ENCODE measurements at regions not wholly inside any gene's neighbourhood (a gene's known extent, or its start where the extent isn't known, plus 50 kb on each side); places are given as distances from the start of the nearest gene placed in this dataset.
"Not testable (repeated sequence)": the region's sequence is repeated elsewhere in the genome, so short reads cannot be mapped to it uniquely, and the experiment has no call there.

DNA sequence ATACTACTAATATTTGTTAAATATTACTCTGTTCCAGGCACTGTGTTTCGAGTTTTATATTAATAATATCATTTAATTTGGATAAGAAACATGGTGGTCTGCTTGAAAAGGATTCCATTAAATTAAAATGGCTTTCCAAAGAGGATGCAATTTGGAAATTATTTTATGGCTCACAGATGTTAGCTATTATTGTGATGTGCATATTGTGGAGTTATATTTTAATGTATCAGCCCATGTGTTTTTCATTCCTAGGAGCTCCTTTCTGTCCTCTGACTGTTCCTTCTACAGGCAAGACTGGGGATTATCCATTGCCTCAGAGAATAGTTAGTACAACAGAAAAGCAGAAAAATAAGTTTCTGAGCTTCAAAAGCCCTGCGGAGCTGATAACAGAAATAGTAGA lies 376.7 kb upstream of the PDZRN3 start:
- CTCF ChIA-PET, result no interaction called here
- H3K27ac Mint-ChIP-seq, result no peak overlapping the region
- POLR2A ChIA-PET, result no interaction called here
- DNase-seq (no peak), ATAC-seq (no peak)
- no peaks in the 10 kb centered on the region for H3K27me3 Mint-ChIP-seq (ENCODE audit: low read depth)
- H3K9me3 Mint-ChIP-seq (ENCODE audit: insufficient read depth), result no peaks in the 10 kb centered on the region
- H3K4me1 Mint-ChIP-seq (ENCODE audit: low read depth), result no peaks in the 10 kb centered on the region
- no peaks in the 10 kb centered on the region for H3K36me3 Mint-ChIP-seq (ENCODE audit: low read depth)
- no peak overlapping the region for H3K4me3 Mint-ChIP-seq

DNA sequence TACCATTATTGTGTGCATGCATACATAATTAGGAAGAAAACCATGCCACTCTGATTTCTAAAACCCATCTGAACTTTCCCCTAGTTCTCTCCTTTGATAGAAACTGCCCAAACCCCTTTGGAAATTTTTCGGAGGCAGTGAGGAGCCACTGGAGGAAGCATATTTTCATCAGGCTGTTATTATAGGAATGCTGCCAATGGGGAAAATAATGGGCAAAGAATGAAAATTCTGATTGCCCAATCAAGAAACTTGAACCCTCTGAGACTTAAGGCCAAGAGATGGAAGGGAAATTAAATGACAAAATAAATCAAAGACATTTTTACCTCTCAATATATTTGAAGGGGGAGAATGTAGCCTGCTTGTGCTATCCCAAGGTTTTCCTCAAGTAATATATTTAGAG lies 376.0 kb upstream of the PDZRN3 start:
- Mint-ChIP-seq H3K4me1 (ENCODE audit: low read depth) (no peaks in the 10 kb centered on the region), H3K9me3 (ENCODE audit: insufficient read depth) (no peaks in the 10 kb centered on the region), H3K27me3 (ENCODE audit: low read depth) (no peaks in the 10 kb centered on the region), H3K27ac (no peak overlapping the region), H3K4me3 (no peak overlapping the region), H3K36me3 (ENCODE audit: low read depth) (no peaks in the 10 kb centered on the region)
- DNase-seq, result no peak
- ChIA-PET POLR2A (no interaction called here), CTCF (no interaction called here)
- ATAC-seq, result no peak

DNA sequence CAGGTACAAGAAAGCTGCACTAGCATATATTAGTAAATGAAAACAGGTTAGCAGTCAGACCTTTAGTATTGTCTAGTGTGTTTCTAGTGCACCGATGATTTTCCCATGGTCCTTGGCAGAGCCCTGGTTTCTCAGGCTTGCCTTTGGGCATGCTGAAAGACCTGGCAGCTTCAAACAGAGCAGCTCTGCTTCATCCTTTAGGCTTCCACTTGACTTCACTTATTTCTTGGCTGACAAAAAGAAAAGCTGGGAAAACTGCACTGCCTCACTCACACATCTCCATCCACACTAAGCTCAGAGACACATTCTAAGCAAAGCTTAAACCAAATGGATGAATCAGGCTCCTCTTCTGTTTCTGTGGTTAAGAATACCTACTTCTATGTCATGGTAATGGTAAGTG lies 374.8 kb upstream of the PDZRN3 start:
- ATAC-seq (no peak), DNase-seq (no peak)
- Mint-ChIP-seq H3K9me3 (ENCODE audit: insufficient read depth) (no peaks in the 10 kb centered on the region), H3K36me3 (ENCODE audit: low read depth) (no peaks in the 10 kb centered on the region), H3K27ac (no peak overlapping the region), H3K4me1 (ENCODE audit: low read depth) (no peaks in the 10 kb centered on the region), H3K27me3 (ENCODE audit: low read depth) (no peaks in the 10 kb centered on the region), H3K4me3 (no peak overlapping the region)
- ChIA-PET CTCF (no interaction called here), POLR2A (no interaction called here)

GRCh38 chr3:73990691-73991090 lies 365.9 kb upstream of the PDZRN3 start:
- ATAC-seq; CTCF ChIA-PET; H3K27ac Mint-ChIP-seq; H3K27me3 Mint-ChIP-seq (ENCODE audit: low read depth); H3K4me3 Mint-ChIP-seq; H3K4me1 Mint-ChIP-seq (ENCODE audit: low read depth); H3K36me3 Mint-ChIP-seq (ENCODE audit: low read depth); DNase-seq; POLR2A ChIA-PET: not testable (repeated sequence)
- H3K9me3 Mint-ChIP-seq (ENCODE audit: insufficient read depth), result peaks cover 21% of the 10 kb centered on the region

DNA sequence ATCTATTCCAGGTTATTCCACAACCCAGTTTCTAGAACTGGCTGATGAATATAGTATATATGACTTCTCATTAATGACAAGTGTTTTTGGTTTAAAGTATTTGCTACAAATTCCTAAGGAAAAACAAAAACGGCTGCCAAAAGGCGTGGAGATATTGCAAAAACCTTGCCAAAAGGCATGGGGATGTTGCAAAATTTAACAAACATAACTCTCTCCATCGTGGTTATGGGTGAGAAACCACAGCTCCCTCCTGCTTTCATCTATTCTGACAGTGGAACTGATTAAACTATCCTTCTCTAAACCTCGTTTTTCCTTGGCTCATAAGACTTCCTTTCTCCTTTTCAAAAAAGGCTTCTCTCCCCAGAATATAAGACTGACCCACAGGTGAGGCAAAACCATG lies 342.0 kb upstream of the PDZRN3 start:
- Mint-ChIP-seq H3K27ac (no peak overlapping the region), H3K36me3 (ENCODE audit: low read depth) (no peaks in the 10 kb centered on the region), H3K4me3 (no peak overlapping the region), H3K27me3 (ENCODE audit: low read depth) (no peaks in the 10 kb centered on the region), H3K9me3 (ENCODE audit: insufficient read depth) (peaks cover 5% of the 10 kb centered on the region), H3K4me1 (ENCODE audit: low read depth) (no peaks in the 10 kb centered on the region)
- DNase-seq (no peak), ATAC-seq (no peak)
- POLR2A ChIA-PET, result no interaction called here
- CTCF ChIA-PET, result no interaction called here

GRCh38 chr3:73964818-73965217 lies 340.1 kb upstream of the PDZRN3 start:
- H3K27ac Mint-ChIP-seq, result no peak overlapping the region
- ATAC-seq (no peak), DNase-seq (no peak)
- ChIA-PET POLR2A (no interaction called here), CTCF (no interaction called here)
- H3K9me3 Mint-ChIP-seq (ENCODE audit: insufficient read depth), result no peaks in the 10 kb centered on the region
- H3K27me3 Mint-ChIP-seq (ENCODE audit: low read depth), result no peaks in the 10 kb centered on the region
- no peaks in the 10 kb centered on the region for H3K4me1 Mint-ChIP-seq (ENCODE audit: low read depth)
- no peaks in the 10 kb centered on the region for H3K36me3 Mint-ChIP-seq (ENCODE audit: low read depth)
- H3K4me3 Mint-ChIP-seq, result no peak overlapping the region

- ChIA-PET CTCF (no interaction called here), POLR2A (no interaction called here)
- ATAC-seq (no peak), DNase-seq (no peak)
- Mint-ChIP-seq H3K9me3 (ENCODE audit: insufficient read depth) (peaks cover 2% of the 10 kb centered on the region), H3K27ac (no peak overlapping the region), H3K4me3 (no peak overlapping the region), H3K36me3 (ENCODE audit: low read depth) (no peaks in the 10 kb centered on the region), H3K4me1 (ENCODE audit: low read depth) (no peaks in the 10 kb centered on the region), H3K27me3 (ENCODE audit: low read depth) (no peaks in the 10 kb centered on the region)
These were observed 330.8 kb upstream of the PDZRN3 start for GRCh38 chr3:73955494-73956070.

DNA sequence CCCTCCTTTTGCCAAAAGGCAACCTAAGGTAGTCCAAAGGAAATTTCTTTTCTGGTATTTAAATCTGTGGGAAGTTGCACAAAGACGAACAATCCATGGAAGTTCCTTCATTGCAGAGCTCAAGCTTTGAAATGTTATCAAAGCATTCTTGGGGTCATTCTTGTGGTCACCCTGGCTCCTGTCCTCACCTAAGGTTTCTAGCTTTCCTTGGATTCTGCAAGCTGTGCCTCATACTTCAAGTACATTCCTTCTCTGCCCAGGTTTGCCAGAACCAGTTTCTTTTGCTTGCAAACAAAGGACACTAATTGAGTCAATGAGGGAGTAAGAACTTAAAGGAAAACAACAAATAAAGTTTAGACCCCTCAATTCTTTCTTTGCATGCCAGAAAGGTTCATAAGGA lies 329.8 kb upstream of the PDZRN3 start:
- DNase-seq (no peak), ATAC-seq (no peak)
- CTCF ChIA-PET, result no interaction called here
- no peak overlapping the region for H3K27ac Mint-ChIP-seq
- no peaks in the 10 kb centered on the region for H3K4me1 Mint-ChIP-seq (ENCODE audit: low read depth)
- POLR2A ChIA-PET, result no interaction called here
- H3K27me3 Mint-ChIP-seq (ENCODE audit: low read depth), result no peaks in the 10 kb centered on the region
- H3K36me3 Mint-ChIP-seq (ENCODE audit: low read depth), result no peaks in the 10 kb centered on the region
- H3K4me3 Mint-ChIP-seq, result no peak overlapping the region
- peaks cover 6% of the 10 kb centered on the region for H3K9me3 Mint-ChIP-seq (ENCODE audit: insufficient read depth)

DNA sequence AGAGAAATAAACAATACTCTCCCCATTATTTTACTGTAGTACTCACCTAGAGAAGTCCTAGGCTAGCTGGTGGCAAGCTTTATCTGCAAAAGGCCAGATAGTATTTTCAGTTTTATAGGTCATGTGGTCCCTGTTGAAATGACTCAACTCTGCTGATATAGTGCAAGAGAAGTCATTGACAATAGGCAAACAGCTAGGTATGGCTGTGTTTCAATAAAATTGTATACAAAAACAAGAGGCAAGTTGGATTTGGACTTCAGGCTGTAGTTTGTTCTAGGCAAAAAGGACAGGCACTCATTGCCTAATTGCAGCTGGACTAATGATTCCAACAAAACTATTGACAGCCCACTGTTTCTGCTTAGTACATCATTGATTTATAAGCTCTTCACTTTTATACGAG lies 328.0 kb upstream of the PDZRN3 start:
- no peak overlapping the region for H3K27ac Mint-ChIP-seq
- no peak for ATAC-seq

DNA sequence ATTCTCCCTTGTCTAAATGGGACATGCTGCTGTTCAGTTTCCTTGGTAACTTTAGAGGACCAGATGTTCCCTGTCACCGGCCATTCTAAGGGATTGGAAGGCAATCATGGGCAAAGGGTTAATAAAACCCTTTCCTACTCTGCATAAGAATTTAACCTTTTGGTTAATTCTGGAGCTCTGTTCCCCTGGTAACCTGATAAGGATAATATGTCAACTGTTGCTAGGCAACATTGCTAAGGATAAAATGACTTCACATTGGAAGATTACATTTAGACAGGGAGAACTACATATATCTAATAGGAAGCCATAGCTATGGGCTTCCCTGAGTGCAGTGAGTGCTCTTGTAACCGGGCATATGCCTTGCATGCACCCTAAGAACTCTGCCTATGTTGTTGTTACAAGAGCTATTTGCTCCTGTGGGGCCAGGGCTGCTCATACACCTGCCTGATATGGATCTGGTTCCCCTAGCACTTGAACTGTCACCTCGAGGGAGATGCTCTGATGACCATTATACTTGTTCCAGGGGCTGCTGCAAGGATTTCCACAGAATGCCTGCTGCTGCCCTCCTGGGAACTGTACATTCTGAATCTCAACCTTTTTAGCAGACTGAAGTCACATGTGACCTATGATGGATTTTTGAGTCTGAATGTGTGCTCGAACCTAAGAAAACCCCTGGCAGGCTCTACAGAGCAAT lies 326.3 kb upstream of the PDZRN3 start:
- Mint-ChIP-seq H3K9me3 (ENCODE audit: insufficient read depth) (peaks cover 6% of the 10 kb centered on the region), H3K27me3 (ENCODE audit: low read depth) (no peaks in the 10 kb centered on the region), H3K4me3 (no peak overlapping the region), H3K36me3 (ENCODE audit: low read depth) (no peaks in the 10 kb centered on the region), H3K27ac (no peak overlapping the region), H3K4me1 (ENCODE audit: low read depth) (no peaks in the 10 kb centered on the region)
- DNase-seq, result no peak
- ChIA-PET POLR2A (no interaction called here), CTCF (no interaction called here)
- ATAC-seq, result no peak

More for the DNA sequence above, 328.0 kb upstream of the PDZRN3 start:
- no peaks in the 10 kb centered on the region for H3K4me1 Mint-ChIP-seq (ENCODE audit: low read depth)
- ChIA-PET CTCF (no interaction called here), POLR2A (no interaction called here)
- no peak overlapping the region for H3K4me3 Mint-ChIP-seq
- no peaks in the 10 kb centered on the region for H3K36me3 Mint-ChIP-seq (ENCODE audit: low read depth)
- DNase-seq, result no peak
- peaks cover 6% of the 10 kb centered on the region for H3K9me3 Mint-ChIP-seq (ENCODE audit: insufficient read depth)
- no peaks in the 10 kb centered on the region for H3K27me3 Mint-ChIP-seq (ENCODE audit: low read depth)

GRCh38 chr3:73945541-73945940 lies 320.8 kb upstream of the PDZRN3 start:
- DNase-seq, result no peak
- H3K4me1 Mint-ChIP-seq (ENCODE audit: low read depth), result no peaks in the 10 kb centered on the region
- no peaks in the 10 kb centered on the region for H3K27me3 Mint-ChIP-seq (ENCODE audit: low read depth)
- no peak overlapping the region for H3K27ac Mint-ChIP-seq
- peaks cover 4% of the 10 kb centered on the region for H3K9me3 Mint-ChIP-seq (ENCODE audit: insufficient read depth)
- no peak overlapping the region for H3K4me3 Mint-ChIP-seq
- CTCF ChIA-PET, result no interaction called here
- ATAC-seq, result no peak
- no peaks in the 10 kb centered on the region for H3K36me3 Mint-ChIP-seq (ENCODE audit: low read depth)
- POLR2A ChIA-PET, result no interaction called here

DNA sequence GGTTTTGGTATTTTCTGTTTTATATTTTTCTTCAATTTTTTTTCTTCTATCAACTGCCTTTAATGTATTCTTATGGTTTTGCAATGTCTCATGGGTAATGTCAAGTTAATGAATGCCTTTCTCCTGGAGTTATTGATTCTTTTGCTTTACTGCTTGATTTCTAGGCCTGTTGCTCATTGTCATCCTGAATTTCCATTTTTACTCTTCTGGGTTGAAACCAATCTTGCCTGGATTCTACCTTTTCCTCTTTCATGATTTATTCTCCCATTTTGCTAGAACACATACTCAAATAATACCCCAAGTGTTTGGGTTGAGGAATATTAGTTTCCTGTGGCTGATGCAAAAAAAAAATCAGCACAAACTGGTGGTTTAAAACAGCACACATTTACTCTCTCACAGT lies 315.2 kb upstream of the PDZRN3 start:
- Mint-ChIP-seq H3K4me1 (ENCODE audit: low read depth) (no peaks in the 10 kb centered on the region), H3K4me3 (no peak overlapping the region), H3K9me3 (ENCODE audit: insufficient read depth) (no peaks in the 10 kb centered on the region), H3K27ac (no peak overlapping the region), H3K36me3 (ENCODE audit: low read depth) (no peaks in the 10 kb centered on the region), H3K27me3 (ENCODE audit: low read depth) (no peaks in the 10 kb centered on the region)
- POLR2A ChIA-PET, result no interaction called here
- ATAC-seq (no peak), DNase-seq (no peak)
- CTCF ChIA-PET, result no interaction called here

DNA sequence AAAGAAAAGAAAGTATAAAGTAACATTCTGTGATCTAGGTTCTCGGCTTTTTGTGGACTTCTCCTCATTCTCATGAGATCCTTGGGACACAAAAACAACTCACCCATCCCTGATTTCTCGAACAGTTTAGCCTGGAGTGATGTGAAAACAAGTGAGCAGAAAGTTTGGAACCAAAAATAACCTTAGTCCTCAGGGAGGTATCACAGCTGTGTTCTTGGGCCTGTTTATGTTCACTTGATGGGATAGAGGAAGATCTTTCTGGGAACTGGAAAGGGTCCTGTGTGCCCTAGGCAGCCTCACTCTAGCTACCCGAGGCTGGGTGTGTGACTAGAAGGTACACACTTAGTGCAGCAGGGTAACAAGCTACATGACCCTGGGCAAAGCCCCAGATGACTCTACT lies 308.8 kb upstream of the PDZRN3 start:
- ATAC-seq (no peak), DNase-seq (no peak)
- no peak overlapping the region for H3K27ac Mint-ChIP-seq
- H3K27me3 Mint-ChIP-seq (ENCODE audit: low read depth), result no peaks in the 10 kb centered on the region
- ChIA-PET CTCF (no interaction called here), POLR2A (no interaction called here)
- no peaks in the 10 kb centered on the region for H3K4me1 Mint-ChIP-seq (ENCODE audit: low read depth)
- H3K9me3 Mint-ChIP-seq (ENCODE audit: insufficient read depth), result peaks cover 4% of the 10 kb centered on the region
- H3K4me3 Mint-ChIP-seq, result no peak overlapping the region
- H3K36me3 Mint-ChIP-seq (ENCODE audit: low read depth), result no peaks in the 10 kb centered on the region
